DOHH2 (cell line): ENCODE measurements at regions not wholly inside any gene's neighbourhood (a gene's known extent, or its start where the extent isn't known, plus 50 kb on each side); places are given as distances from the start of the nearest gene placed in this dataset.

Experiments used
- H3F3A ChIP-seq: fragments of 200-600 bp; sonication (generic), shearing (Covaris generic); 2 replicates; pipeline ENCODE4 v1.6.0; 2016; ENCODE audit warnings: antibody characterized with exemption, mild to moderate bottlenecking; ENCODE audit not compliant: control insufficient read depth, insufficient read depth
- H3K27ac ChIP-seq: fragments of 200-600 bp; sonication (generic); 2 replicates; pipeline ENCODE4 v1.5.1; 2014; ENCODE audit warnings: low read depth, mild to moderate bottlenecking, low read length, moderate library complexity
- H3K27me3 ChIP-seq: fragments of 200-600 bp; sonication (generic); 2 replicates; pipeline ENCODE4 v1.6.1; 2014; ENCODE audit warnings: mild to moderate bottlenecking, low read length, mixed read lengths; ENCODE audit not compliant: control insufficient read depth
- H3K36me3 ChIP-seq: fragments of 200-600 bp; sonication (generic); 2 replicates; pipeline ENCODE4 v1.6.1; 2014; ENCODE audit warnings: mild to moderate bottlenecking, low read length, moderate library complexity, mixed read lengths; ENCODE audit not compliant: control insufficient read depth
- H3K4me1 ChIP-seq: fragments of 200-600 bp; sonication (generic); 2 replicates; pipeline ENCODE4 v1.6.1; 2014; ENCODE audit warnings: mild to moderate bottlenecking, low read length, mixed read lengths; ENCODE audit not compliant: control insufficient read depth
- H3K4me2 ChIP-seq: fragments of 200-600 bp; sonication (generic); 2 replicates; pipeline ENCODE4 v1.6.0; 2014; ENCODE audit warnings: mild to moderate bottlenecking, low read length, moderate library complexity
- H3K4me3 ChIP-seq: fragments of 200-600 bp; sonication (generic); 2 replicates; pipeline ENCODE4 v1.5.1; 2014; ENCODE audit warnings: mild to moderate bottlenecking, low read length, mixed read lengths
- H3K79me2 ChIP-seq: fragments of 200-600 bp; sonication (generic); 2 replicates; pipeline ENCODE4 v1.6.1; 2014; ENCODE audit warnings: mild to moderate bottlenecking, low read length, mixed read lengths; ENCODE audit not compliant: control insufficient read depth
- H3K9me2 ChIP-seq: fragments of 200-600 bp; sonication (generic); replicated peaks from 2 replicates; pipeline ENCODE4 v1.6.1; 2014; ENCODE audit warnings: mild to moderate bottlenecking, low read length, mixed read lengths; ENCODE audit not compliant: control insufficient read depth
- H3K9me3 ChIP-seq: fragments of 200-600 bp; sonication (generic); 2 replicates; pipeline ENCODE4 v1.6.1; 2014; ENCODE audit warnings: antibody characterized with exemption, low read length, mixed read lengths; ENCODE audit not compliant: control insufficient read depth, insufficient read depth
- H4K20me1 ChIP-seq: fragments of 200-600 bp; sonication (generic); 2 replicates; pipeline ENCODE4 v1.6.0; 2014; ENCODE audit warnings: low read depth, mild to moderate bottlenecking, antibody characterized with exemption, low read length, moderate library complexity; ENCODE audit not compliant: control insufficient read depth, insufficient read depth
- EZH2phosphoT487 ChIP-seq: fragments of 200-600 bp; sonication (generic); IDR thresholded peaks from 2 replicates; pipeline ENCODE4 v1.6.1; 2017; ENCODE audit warnings: borderline replicate concordance, mild to moderate bottlenecking, antibody characterized with exemption, low read length, moderate library complexity, mixed read lengths
- TF ChIP-seq, protein P1 (sequence below): fragments of 200-600 bp; sonication (generic); IDR thresholded peaks from one replicate; pipeline ENCODE4 v1.5.1; 2014; ENCODE audit warnings: antibody characterized with exemption, mild to moderate bottlenecking, low read depth, low read length; ENCODE audit not compliant: poor library complexity, severe bottlenecking

DNA sequence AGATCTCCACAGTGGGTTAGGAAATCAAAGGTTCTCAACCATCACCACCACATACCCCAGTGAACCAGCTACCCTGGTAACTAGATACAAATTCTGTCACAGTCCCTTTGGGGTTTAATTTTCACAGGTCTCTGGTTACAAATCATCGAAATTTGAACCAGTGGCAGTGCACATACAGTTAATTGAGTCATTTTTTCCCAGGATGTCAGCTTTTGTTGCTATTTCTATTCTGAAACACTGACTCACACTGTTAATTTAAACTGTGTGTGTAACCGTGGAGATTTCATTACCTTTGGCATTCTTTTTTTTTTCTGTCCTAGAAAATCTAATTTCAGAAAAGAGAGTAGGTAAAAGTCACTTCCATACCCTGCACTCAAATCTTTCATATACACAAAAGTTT, 511.5 kb downstream of the TOX3 start:
- Histone ChIP-seq H3K9me3 (no peaks in the 10 kb centered on the region), H3K27me3 (no peaks in the 10 kb centered on the region), H3K4me1 (no peaks in the 10 kb centered on the region), H3K4me2 (no peak overlapping the region), H3K79me2 (no peaks in the 10 kb centered on the region), H3K9me2 (no peaks in the 10 kb centered on the region), H4K20me1 (no peaks in the 10 kb centered on the region), H3F3A (no peaks in the 10 kb centered on the region), H3K36me3 (no peaks in the 10 kb centered on the region), H3K27ac (no peak overlapping the region), H3K4me3 (no peak overlapping the region)
- TF ChIP-seq, protein P1, sequence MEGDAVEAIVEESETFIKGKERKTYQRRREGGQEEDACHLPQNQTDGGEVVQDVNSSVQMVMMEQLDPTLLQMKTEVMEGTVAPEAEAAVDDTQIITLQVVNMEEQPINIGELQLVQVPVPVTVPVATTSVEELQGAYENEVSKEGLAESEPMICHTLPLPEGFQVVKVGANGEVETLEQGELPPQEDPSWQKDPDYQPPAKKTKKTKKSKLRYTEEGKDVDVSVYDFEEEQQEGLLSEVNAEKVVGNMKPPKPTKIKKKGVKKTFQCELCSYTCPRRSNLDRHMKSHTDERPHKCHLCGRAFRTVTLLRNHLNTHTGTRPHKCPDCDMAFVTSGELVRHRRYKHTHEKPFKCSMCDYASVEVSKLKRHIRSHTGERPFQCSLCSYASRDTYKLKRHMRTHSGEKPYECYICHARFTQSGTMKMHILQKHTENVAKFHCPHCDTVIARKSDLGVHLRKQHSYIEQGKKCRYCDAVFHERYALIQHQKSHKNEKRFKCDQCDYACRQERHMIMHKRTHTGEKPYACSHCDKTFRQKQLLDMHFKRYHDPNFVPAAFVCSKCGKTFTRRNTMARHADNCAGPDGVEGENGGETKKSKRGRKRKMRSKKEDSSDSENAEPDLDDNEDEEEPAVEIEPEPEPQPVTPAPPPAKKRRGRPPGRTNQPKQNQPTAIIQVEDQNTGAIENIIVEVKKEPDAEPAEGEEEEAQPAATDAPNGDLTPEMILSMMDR, result no peak
- no peak for TF ChIP-seq EZH2phosphoT487

DNA sequence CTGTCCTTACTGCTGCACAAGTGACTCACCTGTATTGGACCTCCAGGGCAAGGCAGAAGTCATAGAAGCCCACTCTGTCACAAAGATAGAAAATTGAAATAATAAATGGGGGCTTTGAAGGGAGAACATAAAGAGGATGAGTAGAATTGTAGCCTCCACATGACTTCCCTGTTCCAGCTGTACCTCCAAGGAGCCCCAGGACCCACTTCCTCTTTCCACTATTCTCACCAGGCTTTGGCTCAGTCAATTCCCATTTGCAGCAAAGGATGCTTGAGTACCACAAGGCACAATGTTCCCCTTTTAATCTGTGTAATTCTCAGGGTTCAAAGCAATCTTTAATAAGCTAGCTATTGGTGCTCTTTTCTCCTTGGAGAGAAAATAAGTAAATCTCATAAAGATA, 512.1 kb downstream of the TOX3 start:
- no peaks in the 10 kb centered on the region for H3F3A ChIP-seq
- no peaks in the 10 kb centered on the region for H3K9me3 ChIP-seq
- no peaks in the 10 kb centered on the region for H3K4me1 ChIP-seq

GRCh38 chr16:52033992-52034391, 513.0 kb downstream of the TOX3 start:
- Histone ChIP-seq H3F3A (no peaks in the 10 kb centered on the region), H3K79me2 (no peaks in the 10 kb centered on the region), H3K4me2 (no peak overlapping the region), H3K27me3 (no peaks in the 10 kb centered on the region), H4K20me1 (no peaks in the 10 kb centered on the region), H3K27ac (no peak overlapping the region), H3K9me2 (no peaks in the 10 kb centered on the region), H3K36me3 (no peaks in the 10 kb centered on the region), H3K4me1 (no peaks in the 10 kb centered on the region), H3K4me3 (no peak overlapping the region), H3K9me3 (no peaks in the 10 kb centered on the region)
- TF ChIP-seq EZH2phosphoT487, result no peak
- TF ChIP-seq, protein P1, result no peak

More for the DNA sequence above, 512.1 kb downstream of the TOX3 start:
- Histone ChIP-seq H3K4me3 (no peak overlapping the region), H3K27me3 (no peaks in the 10 kb centered on the region), H3K4me2 (no peak overlapping the region), H3K27ac (no peak overlapping the region), H3K9me2 (no peaks in the 10 kb centered on the region), H3K79me2 (no peaks in the 10 kb centered on the region), H4K20me1 (no peaks in the 10 kb centered on the region), H3K36me3 (no peaks in the 10 kb centered on the region)
- TF ChIP-seq, protein P1, result no peak
- no peak for TF ChIP-seq EZH2phosphoT487

- H3K9me3 ChIP-seq, result no peaks in the 10 kb centered on the region
- H3K9me2 ChIP-seq, result no peaks in the 10 kb centered on the region
- no peak for TF ChIP-seq EZH2phosphoT487
- TF ChIP-seq, protein P1, result no peak
- H3K27me3 ChIP-seq, result no peaks in the 10 kb centered on the region
- no peaks in the 10 kb centered on the region for H3K79me2 ChIP-seq
- H4K20me1 ChIP-seq, result no peaks in the 10 kb centered on the region
- no peaks in the 10 kb centered on the region for H3F3A ChIP-seq
- H3K4me3 ChIP-seq, result no peak overlapping the region
- no peaks in the 10 kb centered on the region for H3K36me3 ChIP-seq
- H3K4me2 ChIP-seq, result no peak overlapping the region
- H3K4me1 ChIP-seq, result no peaks in the 10 kb centered on the region
- H3K27ac ChIP-seq, result no peak overlapping the region
Observed at GRCh38 chr16:52022980-52023379, 524.0 kb downstream of the TOX3 start.
